Head of caudate nucleus (tissue), 42 donors: ENCODE measurements at regions not wholly inside any gene's neighbourhood (a gene's known extent, or its start where the extent isn't known, plus 50 kb on each side); places are given as distances from the start of the nearest gene placed in this dataset.
A peak's percentile ranks its signal among the peaks of the same experiment; 100 is the strongest.

Experiments
- DNase-seq, 42 donors: peaks; one replicate each; pipeline versions ENCODE4 v3.0.0 to v3.0.0-alpha.2; 2020 to 2021; ENCODE audit warnings: mixed read lengths in 7 of 42
- intact Hi-C: fragments of 100-400 bp; cut with DNase I; formaldehyde crosslinking; loops from one replicate; pipeline ENCODE4 v1.15.0; 2022

DNA sequence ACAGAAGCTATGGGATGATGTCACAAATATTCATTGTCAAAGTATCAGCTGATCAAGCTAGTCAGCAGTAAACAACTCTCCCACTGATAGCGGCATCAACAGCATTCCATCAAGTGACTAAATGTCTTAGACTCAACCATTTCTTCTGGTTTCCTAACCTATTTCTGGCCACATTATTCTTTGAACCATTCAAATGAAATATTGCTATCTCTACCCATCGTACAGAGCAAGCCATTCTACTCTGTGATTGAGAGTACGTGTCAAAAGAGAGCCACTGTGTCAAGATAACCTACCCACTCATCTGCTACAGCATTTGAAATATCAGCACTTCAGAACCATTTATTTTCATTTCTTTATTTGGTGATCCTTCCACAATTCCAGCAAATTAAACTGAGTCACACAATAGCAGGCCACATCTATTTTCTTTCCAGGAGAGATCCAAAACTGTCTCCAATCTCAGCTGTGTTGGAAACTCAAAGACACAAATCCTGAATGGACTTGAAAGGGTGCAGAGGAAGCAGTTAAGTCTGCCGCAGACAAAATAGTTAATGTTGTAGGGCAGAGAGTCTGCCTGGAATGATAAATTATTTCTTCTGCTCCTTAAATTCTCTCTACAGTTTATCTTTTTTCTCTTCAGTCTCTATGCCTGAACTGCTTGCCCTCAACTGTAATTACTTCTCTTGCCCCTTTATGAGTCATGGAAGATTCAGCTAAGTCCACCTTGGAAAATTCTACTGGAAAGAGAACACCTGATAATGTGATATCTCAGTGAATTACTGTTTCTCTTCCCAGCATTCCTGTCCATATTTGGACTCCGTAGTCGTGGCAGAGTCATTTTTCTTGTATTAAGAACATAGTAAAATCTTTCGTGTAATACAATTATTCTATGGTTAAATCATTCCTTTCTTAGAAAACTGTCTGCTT lies 364.8 kb downstream of the PDGFC start:
- DNase-seq, result no peak
- intact Hi-C loops, result no loop called here

DNA sequence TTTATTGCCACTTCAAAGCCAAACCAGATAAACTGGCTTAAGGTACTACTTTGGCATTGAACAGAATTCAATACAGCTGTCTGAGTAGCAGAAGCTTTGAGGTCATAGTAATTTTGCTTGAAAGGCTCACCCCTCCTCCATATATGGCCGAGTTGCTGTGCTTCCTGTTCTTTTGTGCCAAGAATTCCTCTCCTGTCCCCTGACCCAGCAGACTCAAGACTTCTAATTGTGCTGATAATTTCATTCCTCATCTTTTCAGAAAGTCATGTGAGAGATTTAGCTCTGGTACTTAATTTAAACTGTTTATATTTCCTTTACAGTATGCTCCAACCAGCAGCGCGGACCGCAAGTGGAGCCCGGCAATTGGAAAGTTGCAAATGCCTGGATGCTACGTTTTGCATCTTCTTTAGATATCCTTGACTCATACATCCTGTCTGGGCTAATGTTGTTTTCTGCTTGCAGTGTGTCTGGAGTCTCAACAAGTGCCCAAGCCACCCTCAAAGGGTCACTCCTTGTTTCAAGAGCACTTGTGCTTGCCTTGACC lies 373.4 kb downstream of the PDGFC start:
- intact Hi-C loops, result loop anchor here (10.0 kb wide), 1 partner anchor 377 kb away; the partner anchor contains the start of gene PDGFC
- DNase-seq, result no peak

DNA sequence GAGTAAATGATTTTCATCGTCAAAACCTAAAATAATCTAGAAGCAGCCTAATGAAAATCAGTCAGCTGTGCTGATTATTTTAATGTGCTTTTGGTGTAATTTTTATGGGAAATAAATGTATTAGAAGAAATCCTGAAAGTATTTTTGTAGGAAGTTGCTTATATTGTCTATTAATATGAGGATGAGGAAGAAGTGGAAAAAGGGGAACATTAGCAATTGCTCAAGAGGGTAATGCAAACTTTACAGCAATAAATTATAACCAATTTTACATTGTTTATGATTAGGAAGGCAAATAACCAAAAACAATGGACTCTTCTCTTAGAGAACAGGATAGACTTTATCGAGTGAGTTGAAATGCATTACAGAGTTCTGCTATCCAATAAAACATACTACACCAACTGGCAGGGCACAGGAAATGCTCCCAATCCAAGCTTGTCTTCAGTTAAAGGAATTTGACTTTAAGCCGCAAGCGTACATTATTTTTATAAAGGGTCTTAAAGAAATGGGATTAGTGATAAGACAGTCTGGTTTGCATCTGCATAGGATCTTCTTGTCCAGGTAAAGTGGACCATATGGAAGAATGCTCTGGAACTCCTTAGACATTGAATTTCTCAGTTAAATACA lies 374.8 kb downstream of the PDGFC start:
- DNase-seq, result no peak
- intact Hi-C loops, result loop anchor here (10.0 kb wide), 1 partner anchor 378 kb away; the partner anchor contains the start of gene PDGFC

DNA sequence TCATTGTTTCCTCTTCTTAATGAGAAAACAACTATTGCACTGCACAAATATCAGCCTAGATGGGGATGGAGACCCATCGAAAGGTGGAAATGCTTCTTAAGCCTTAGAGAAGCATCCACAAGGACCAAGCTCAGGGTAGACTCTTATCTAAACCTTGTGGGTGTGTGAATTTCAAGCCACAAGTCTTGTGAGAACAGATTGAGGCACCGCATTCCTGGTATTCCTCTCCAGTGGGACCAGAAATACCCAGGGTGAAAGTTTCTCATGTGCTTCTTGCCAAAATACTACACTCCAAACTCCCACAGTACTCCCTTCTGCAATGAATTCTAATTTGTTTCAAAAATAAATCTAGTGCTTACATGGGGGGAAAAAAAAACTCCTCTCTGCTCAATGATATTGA lies 375.6 kb downstream of the PDGFC start:
- intact Hi-C loops, result loop anchor here (10.0 kb wide), 1 partner anchor 379 kb away; the partner anchor contains the start of gene PDGFC
- no peak for DNase-seq

DNA sequence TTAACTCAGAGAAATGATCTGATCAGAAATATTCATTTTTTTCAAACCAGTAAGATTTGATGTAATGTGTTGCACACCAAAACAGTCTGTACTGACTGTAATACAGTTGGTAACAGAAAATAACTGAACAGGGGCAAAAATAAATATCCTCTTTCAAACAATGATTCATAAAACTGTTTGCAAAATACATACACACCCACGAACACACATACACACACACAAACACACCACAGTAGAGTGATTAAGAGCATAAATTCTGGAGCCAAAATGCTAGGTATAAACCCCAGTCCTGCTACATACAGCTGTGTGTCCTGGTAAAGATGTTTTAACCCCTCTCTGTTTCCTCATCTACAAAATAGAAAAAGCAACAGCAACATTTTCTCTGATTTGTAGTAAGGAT lies 376.6 kb downstream of the PDGFC start:
- intact Hi-C loops, result loop anchor here (10.0 kb wide), 1 partner anchor 380 kb away; the partner anchor contains the start of gene PDGFC

DNA sequence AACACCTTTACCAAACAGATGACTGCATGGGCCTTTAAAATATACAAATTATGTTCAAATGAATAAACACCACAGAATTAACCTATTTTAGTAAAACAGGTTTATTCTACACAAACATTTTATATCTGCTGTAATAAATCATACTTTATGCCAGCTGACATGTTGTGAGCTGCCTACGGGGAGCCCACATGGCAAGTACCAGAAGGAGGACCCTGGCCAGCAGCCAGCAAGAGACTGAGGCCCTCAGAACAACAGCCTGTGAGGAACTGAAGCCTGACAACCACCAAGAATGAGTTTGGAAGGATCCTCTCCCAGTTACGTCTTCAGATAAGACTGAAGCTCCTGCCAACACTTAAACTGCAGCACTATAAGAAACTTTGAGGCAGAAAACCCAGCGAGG lies 377.0 kb downstream of the PDGFC start:
- intact Hi-C loops, result loop anchor here (10.0 kb wide), 1 partner anchor 380 kb away; the partner anchor contains the start of gene PDGFC
- DNase-seq, result peak in 31 of 42 donors; percentile 2 to 51 (median 19)

More for the DNA sequence above, 376.6 kb downstream of the PDGFC start:
- no peak for DNase-seq

DNA sequence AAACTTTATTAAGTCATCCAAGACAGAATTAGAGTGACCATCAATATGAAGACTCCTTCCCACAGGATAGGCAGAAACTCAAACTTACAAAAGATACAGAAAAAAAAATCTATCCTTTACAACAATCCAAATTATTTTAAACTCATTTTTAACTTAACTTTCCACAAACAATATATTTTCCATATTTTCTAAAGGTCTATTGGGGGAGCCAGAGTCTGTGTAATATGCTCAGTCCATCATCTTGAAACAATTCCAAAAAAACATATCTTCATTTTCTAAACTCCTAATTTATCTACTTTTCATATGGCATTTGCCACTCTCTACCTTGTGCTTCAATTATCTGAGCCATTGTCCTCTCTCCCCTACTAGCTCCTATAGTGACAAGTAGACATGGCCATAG lies 378.1 kb downstream of the PDGFC start:
- intact Hi-C loops, result loop anchor here (10.0 kb wide), 1 partner anchor 381 kb away; the partner anchor contains the start of gene PDGFC
- DNase-seq, result no peak

DNA sequence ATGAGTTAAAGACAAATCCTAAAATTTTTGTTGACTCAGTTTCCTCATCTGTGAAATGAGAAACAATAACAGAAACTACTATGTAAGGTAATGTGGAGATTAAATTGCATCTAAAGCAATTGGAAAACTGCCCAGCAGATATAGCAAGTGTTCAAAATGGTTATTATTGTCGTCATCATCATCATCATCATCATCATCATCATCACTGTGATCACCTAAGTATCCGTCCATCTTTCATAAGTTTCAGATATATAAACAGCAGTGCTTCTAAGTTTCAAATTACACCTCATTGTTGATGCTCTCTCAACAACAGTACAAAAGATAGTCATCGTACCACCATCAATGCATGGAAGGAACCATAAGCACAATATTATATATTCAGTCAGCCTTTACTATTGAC lies 379.9 kb downstream of the PDGFC start:
- intact Hi-C loops, result loop anchor here (10.0 kb wide), 1 partner anchor 383 kb away; the partner anchor contains the start of gene PDGFC
- DNase-seq, result no peak

DNA sequence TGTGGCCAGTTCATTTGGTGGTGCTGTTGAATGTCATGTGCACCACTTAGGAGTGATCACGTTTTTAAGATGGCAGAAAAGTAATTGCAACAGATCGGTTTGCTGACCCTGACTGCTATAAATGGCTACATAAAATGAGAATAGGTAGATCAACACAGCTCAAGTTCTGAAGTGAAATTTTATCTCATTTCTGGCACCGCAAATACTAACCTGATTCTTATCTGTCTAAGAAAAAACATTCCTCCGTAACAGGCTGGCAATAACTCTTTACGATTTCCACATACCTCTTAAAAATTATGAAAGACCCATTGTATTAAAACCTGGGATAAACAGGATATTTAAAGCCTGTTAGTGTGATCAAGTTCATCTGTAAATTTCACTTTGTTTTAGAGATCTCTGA lies 387.5 kb downstream of the PDGFC start:
- no peak for DNase-seq
- intact Hi-C loops, result no loop called here

DNA sequence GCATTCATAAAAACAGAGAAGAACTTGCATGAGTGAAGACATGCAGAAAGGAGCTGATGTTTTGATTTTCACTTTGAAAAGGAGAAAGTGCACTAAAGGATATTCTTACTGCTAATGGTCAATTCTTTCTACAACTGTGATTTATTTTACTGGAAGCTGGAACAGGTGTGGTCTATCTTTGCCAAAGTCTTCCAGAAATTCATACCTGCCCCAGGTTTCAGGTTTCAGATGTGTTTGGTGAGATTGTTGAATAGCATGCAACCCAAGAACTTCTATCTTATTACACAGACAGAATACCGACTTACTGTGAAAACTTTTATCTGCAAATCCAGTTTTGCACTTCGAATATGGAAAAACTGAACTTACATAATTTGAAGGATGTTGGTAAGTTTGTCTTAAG lies 388.3 kb downstream of the PDGFC start:
- intact Hi-C loops, result no loop called here
- no peak for DNase-seq

DNA sequence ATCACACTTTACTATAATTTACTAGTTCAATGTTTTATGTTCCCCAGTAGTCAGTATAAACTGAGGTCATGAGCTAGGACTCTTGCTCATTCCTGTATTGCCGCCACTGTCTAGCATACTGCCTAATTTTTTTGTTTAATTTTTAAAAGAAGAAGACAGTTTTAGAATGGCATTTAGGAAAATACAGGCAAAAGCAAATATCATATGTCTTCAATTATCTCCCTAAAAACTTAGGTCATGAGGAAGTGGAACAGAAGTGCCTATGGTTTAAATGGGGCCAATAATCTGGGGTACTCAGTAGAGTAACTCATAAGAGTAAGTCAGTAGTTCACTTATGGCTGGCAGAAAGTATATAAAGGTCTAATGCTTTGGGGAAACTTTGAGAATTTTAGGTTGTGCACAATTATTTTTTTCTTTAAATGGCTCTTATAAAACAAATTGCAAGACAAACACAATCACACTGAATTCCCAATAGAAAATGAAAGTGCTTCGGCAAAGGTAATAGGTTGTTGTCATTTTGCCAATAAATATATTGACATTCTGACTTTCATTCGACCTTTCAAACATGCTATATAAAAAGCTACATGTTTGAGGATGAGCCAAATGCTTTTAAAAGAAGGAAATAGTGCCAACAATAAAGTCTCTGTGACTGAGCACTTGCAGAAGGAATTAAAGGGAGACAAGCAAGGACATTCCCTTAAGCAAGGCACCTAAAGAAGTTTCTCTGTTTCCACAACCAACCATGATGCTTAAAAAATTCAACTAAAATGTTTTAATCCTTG lies 390.1 kb downstream of the PDGFC start:
- intact Hi-C loops, result no loop called here
- DNase-seq, result no peak

DNA sequence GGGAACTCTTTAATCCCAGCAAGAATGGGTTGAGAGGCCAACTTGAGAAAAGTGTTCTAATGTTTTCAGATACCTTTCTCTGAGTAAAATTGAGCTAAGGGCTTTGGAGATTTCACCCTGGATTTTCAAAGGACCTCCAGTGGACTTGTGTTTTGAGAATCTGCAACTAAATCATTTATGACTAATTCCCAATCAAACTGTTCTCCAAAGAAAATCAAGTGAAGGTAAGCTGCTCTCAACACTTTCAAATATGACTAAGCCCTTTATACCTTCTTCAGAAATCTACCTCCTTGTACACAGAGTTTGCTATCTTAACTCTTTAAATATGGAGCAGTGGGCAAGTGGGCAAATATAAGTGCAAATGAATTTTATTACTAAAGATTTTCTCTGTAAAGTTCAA lies 392.9 kb downstream of the PDGFC start:
- intact Hi-C loops, result no loop called here
- DNase-seq, result no peak

DNA sequence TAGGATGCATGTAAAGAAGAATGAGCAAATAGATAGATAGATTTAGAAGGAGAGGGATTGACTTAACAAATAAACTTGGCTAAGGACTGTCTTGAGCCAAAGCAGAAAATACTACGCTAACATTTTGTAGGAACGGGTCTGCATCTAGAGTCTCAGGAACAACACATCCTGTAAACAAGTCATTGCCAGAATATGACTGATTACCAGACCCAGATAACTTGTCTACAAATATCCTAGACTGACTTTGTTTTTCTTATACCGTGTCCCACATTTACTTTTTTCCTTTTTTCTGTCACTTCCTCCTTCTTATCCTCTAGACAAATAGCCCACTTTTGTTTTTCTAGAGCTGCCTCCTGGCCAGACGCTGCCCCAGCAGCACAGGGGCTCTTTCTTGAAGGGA lies 393.6 kb downstream of the PDGFC start:
- intact Hi-C loops, result no loop called here
- DNase-seq, result no peak

DNA sequence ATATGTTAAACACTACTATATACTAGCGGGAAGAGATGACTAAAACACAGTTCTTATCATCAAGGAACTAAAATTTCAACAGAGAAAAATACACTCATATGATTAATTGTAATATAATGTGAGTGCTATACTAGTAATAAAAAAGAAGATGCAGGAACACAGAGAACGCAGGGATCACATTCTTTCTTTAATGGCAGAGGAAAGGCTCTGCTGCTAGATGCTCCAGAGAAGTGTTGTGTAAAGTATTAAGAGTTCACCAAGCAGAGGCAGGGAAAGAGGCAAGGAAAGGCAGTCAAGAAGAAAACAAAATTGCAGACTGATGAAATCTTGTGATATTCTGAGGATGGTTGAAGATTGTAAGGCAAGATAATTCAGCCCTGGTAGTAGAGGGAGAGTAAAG lies 394.7 kb downstream of the PDGFC start:
- intact Hi-C loops, result no loop called here

DNA sequence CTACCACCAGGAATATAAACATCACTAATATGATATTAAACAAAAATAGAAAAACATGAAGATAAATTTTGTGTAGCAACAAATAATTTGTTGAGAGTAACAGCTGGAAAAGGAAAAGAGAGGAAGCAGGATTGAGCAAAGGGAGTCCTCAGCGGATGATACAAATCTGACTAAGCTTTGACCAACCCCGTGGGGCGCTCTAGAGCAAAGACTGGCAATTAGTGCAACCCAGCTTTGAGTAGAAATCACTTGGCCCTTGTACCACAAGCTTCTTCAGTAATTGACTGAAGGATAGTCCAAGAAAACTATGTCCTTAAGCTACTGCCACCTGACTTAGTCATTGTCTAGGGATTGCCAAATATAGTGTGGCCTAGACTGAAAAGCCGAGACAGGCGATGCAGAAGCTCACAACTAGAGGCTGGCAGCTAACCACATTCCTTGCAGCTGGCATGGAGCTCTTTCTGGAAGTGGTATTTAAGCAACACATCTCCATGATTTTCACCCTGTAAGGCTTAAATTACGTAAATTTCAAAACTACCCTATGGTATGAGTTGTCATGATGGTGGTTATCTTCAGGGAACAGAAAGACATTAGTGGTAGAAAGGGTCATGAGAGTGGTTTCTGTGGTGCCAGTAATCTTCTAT lies 396.0 kb downstream of the PDGFC start:
- intact Hi-C loops, result no loop called here
- no peak for DNase-seq

More for the DNA sequence above, 394.7 kb downstream of the PDGFC start:
- no peak for DNase-seq

DNA sequence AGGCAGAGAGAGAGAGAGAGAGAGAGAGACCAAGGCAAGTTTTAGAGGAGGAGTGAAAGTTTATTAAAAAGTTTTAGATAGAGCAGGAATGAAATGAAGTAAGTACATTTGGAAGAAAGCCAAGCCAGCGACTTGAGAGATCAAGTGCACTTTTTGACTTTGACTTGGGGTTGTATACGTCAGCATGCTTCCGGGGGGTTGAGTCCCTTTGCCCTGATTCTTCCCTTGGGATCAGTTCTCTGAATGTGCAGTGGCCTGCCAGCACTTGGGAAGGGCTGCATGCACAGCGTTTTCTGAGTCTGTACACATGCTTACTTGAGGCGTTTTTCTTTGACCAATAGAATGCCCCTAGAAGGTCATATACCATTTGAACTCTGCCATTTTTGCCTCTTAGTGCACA lies 400.5 kb downstream of the PDGFC start:
- no peak for DNase-seq
- intact Hi-C loops, result no loop called here

DNA sequence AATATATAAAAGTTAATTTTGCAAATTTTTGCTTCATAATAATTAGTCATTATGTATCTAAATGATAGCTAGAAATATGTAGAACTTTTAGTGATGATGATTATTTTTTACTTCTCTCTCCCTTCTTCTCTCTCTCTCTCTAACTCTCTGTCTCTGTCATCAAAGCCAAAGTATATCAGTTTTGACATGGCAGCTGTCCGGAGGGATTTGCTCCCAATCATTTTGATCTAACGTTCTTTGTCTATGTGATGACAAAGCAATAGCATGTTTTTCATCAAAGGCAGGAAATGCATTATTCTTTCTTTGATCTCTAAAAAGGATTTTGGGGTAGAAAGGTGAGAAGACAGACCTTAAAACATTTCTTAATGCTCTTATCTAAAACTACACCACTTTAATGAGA lies 402.1 kb downstream of the PDGFC start:
- intact Hi-C loops, result no loop called here
- no peak for DNase-seq

DNA sequence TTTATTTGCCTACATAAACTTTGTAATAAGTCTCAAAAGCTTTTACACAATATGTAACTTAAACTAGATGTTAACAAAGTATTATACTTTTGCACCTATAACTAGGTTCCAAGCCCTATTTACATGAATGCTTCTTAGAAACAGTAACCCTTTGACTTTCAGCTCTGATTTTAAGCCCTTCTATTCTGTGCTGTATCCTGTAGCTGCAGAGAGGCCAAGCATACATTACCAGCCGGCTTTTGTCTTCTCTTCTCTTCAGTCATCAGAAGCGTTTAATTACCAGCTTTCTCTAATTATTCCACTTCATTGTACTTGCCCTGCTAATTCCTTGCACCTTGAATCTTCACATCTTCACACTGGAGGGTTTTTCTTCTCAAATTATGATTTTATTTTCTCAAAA lies 403.1 kb downstream of the PDGFC start:
- DNase-seq, result no peak
- intact Hi-C loops, result no loop called here

DNA sequence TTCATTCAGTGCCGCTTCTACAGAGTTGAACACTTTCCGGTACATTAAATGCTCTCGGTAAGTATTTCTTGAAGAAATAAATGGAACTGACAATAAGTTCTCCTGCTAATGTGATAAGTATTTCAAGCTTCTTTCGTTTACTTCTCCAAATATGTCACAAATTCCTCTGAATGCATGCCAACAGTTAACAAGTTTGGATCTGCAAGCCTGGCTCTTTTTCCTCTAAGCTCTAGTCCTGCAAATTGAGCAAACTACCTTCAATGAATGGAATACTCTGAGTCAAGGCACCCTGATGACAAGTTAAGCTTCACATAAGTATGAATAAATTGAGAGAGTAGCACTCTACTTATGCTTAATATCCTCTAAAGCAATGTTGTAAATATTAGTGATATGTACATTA lies 403.6 kb downstream of the PDGFC start:
- no peak for DNase-seq
- intact Hi-C loops, result no loop called here
